ENCODE measurements at regions not wholly inside any gene's neighbourhood (a gene's known extent, or its start where the extent isn't known, plus 50 kb on each side); places are given as distances from the start of the nearest gene placed in this dataset.
"Not testable (repeated sequence)": the region's sequence is repeated elsewhere in the genome, so short reads cannot be mapped to it uniquely, and the experiment has no call there.

DNA sequence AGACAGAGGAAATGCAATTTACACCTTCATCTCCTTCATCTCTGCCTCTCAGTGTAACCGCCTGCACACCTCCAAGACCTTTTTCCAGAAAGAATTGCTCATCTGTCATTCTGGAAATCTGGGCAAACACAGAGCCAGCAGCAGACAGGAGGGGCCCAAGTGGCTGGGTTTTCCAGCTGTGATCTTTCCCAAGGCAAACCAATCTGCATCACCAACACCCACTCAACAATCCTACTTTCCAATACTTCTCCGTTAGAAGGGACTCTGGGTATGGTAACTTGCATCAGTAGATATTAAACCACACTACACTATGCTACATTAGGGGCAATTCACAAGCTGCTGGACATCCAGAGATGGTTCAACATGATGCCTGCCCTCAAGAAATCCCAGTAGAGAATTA, 781.8 kb upstream of the AUTS2 start:
- Mint-ChIP-seq H3K27me3 (ENCODE audit: insufficient read depth) (no peaks in the 10 kb centered on the region), H3K36me3 (ENCODE audit: low read depth) (no peaks in the 10 kb centered on the region), H3K9me3 (peaks cover 23% of the 10 kb centered on the region), H3K27ac (no peak overlapping the region), H3K4me3 (no peak overlapping the region), H3K4me1 (ENCODE audit: low read depth) (no peaks in the 10 kb centered on the region)
- intact Hi-C loops (cut with micrococcal nuclease), result no loop called here
- DNase-seq (ENCODE audit: low spot score), result no peak

DNA sequence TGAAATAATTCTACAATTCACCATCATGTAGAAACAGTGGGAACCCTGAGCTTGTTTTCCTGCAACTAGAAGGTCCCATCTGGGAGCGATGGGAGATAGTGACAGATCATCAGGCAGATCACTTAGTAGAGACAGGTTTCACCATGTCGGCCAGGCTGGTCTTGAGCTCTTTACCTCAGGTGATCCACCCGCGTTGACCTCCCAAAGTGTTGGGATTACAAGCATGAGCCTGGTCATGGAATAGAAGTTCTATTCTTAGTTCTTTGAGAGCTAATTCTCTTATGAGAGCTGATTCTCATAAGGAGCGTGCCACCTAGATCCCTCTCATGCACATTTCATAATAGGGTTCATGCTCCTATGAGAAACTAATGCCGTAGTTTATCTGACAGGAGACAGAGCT, 778.0 kb upstream of the AUTS2 start:
- H3K27me3 Mint-ChIP-seq (ENCODE audit: insufficient read depth), result no peaks in the 10 kb centered on the region
- no peak for DNase-seq (ENCODE audit: low spot score)
- no peak overlapping the region for H3K4me3 Mint-ChIP-seq
- H3K36me3 Mint-ChIP-seq (ENCODE audit: low read depth), result no peaks in the 10 kb centered on the region
- H3K9me3 Mint-ChIP-seq, result peaks cover 30% of the 10 kb centered on the region
- no peaks in the 10 kb centered on the region for H3K4me1 Mint-ChIP-seq (ENCODE audit: low read depth)
- H3K27ac Mint-ChIP-seq, result no peak overlapping the region
- intact Hi-C loops (cut with micrococcal nuclease), result no loop called here

DNA sequence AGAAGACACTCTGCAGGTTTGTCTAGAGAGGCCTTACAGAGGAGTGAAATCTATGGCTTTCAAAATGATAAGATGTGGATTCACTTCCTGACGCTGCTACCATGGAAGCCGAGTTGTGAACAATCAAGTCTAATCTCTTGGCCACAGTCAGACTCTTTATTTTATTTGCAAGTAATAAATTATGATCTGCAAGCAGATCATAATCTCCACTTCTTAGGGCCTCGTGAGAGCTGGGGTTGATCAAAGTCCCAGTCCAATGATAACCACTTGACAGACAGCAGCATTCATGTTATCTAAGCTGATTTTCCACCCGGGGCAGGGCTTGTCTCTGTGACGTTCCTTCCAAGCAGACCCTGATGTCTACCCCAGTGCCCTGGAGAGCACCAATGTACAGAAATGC, 776.4 kb upstream of the AUTS2 start:
- H3K4me1 Mint-ChIP-seq (ENCODE audit: low read depth), result no peaks in the 10 kb centered on the region
- intact Hi-C loops (cut with micrococcal nuclease), result no loop called here
- DNase-seq (ENCODE audit: low spot score), result no peak
- no peak overlapping the region for H3K27ac Mint-ChIP-seq
- no peaks in the 10 kb centered on the region for H3K27me3 Mint-ChIP-seq (ENCODE audit: insufficient read depth)
- no peak overlapping the region for H3K4me3 Mint-ChIP-seq
- H3K36me3 Mint-ChIP-seq (ENCODE audit: low read depth), result no peaks in the 10 kb centered on the region
- H3K9me3 Mint-ChIP-seq, result peaks cover 27% of the 10 kb centered on the region

DNA sequence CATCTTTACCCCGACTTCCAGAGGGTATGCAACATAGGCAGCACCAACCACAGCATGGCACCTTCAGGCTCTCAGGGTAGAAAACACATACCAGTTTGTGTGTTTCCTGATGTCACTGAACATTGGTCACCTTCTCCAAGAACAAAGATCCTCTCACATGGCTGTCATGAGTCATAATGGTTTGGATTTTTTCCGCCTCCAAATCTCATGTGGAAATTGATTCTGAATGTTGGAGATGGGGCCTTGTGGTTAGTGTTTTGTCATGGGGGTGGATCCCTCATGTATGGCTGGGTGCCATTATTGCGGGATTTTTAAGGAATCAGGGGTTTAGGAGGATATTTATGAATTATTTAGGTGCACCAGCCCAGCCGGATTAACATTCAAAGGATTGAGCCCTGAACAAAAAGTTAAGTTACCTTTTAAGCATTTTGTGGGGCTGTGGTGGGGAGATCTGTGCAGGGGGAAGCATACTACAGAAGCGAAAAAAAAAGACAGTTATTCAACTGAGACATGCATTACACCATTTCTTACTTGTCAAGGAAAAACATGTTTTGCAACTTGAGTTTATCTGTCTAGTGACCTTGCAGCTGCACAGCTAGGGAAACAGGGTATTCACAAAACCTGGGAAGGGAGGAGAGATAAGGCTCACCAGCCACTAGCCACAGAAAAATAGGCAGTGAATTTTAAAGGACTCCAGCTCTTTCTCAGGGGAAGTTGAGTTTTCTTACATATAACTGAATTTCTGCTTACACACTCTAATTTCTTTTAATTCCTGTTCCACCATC, 774.1 kb upstream of the AUTS2 start:
- H3K4me1 Mint-ChIP-seq (ENCODE audit: low read depth), result no peaks in the 10 kb centered on the region
- DNase-seq (ENCODE audit: low spot score), result no peak
- no peaks in the 10 kb centered on the region for H3K36me3 Mint-ChIP-seq (ENCODE audit: low read depth)
- H3K27ac Mint-ChIP-seq, result no peak overlapping the region
- H3K9me3 Mint-ChIP-seq, result peaks cover 27% of the 10 kb centered on the region
- H3K4me3 Mint-ChIP-seq, result no peak overlapping the region
- intact Hi-C loops (cut with micrococcal nuclease), result no loop called here
- H3K27me3 Mint-ChIP-seq (ENCODE audit: insufficient read depth), result no peaks in the 10 kb centered on the region

DNA sequence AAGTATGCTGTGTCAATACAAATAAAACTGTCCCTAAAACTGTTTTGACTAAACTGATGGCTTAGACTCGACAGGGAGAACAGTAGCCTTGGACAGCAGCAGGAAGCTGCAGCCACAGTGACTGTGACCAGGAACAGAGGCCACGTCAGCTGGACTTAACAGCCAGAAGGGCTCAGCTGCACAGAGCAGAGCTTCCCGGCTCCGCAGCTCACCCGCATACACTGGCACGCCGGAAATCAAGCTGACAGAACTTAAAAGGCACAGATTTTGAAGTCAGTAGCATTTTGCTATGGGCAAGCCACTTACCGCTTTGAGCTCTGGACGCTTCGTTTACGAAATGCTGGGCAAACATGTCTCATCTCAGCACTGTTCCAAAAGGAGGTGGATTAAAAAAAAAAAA, 769.7 kb upstream of the AUTS2 start:
- Mint-ChIP-seq H3K27ac (no peak overlapping the region), H3K27me3 (ENCODE audit: insufficient read depth) (no peaks in the 10 kb centered on the region), H3K4me3 (no peak overlapping the region), H3K36me3 (ENCODE audit: low read depth) (no peaks in the 10 kb centered on the region), H3K9me3 (peaks cover 43% of the 10 kb centered on the region), H3K4me1 (ENCODE audit: low read depth) (no peaks in the 10 kb centered on the region)
- no peak for DNase-seq (ENCODE audit: low spot score)
- intact Hi-C loops (cut with micrococcal nuclease), result no loop called here

DNA sequence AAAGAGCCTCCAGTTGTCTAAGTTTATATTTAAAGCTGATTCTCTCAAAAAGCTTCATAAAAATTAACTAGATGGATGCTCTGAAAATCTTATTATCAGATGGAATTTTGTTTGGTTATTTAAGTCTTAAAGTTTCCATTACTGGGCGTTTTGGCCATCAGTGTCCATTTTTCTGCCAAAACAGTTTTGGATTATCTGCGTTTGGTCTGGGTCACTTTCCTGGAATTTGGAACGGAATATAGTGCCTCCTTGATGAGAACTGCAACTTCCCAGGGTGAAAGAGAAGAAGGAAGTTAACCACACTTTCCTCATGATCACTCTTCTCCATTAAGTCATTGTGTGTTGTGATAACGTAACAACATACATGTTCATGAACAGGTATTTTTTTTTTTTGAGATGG, 764.9 kb upstream of the AUTS2 start:
- Mint-ChIP-seq H3K4me1 (ENCODE audit: low read depth) (no peaks in the 10 kb centered on the region), H3K36me3 (ENCODE audit: low read depth) (no peaks in the 10 kb centered on the region), H3K9me3 (peaks cover 34% of the 10 kb centered on the region), H3K4me3 (no peak overlapping the region), H3K27ac (no peak overlapping the region), H3K27me3 (ENCODE audit: insufficient read depth) (no peaks in the 10 kb centered on the region)
- no peak for DNase-seq (ENCODE audit: low spot score)
- intact Hi-C loops (cut with micrococcal nuclease), result no loop called here

DNA sequence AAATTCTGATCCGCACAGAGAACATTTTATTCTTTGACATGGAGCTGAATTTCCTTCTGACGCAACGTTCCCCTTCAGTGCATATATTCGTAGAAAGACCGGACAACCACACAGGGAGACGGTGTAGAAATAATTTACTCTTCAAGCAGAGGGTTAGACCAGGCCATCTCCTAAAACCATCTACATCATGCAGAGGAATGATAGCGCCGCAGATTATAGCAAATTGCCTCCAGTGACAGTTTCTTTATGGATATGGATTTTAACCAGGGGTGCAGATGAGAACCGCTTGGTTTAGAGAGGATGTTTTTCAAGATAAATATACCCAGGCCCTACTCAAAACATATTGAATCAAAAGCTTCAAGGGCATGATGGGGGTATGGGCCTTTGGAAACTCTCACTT, 759.3 kb upstream of the AUTS2 start:
- H3K4me1 Mint-ChIP-seq (ENCODE audit: low read depth), result no peaks in the 10 kb centered on the region
- peaks cover 35% of the 10 kb centered on the region for H3K9me3 Mint-ChIP-seq
- H3K36me3 Mint-ChIP-seq (ENCODE audit: low read depth), result no peaks in the 10 kb centered on the region
- DNase-seq (ENCODE audit: low spot score), result no peak
- intact Hi-C loops (cut with micrococcal nuclease), result no loop called here
- no peak overlapping the region for H3K4me3 Mint-ChIP-seq
- H3K27ac Mint-ChIP-seq, result no peak overlapping the region
- no peaks in the 10 kb centered on the region for H3K27me3 Mint-ChIP-seq (ENCODE audit: insufficient read depth)

DNA sequence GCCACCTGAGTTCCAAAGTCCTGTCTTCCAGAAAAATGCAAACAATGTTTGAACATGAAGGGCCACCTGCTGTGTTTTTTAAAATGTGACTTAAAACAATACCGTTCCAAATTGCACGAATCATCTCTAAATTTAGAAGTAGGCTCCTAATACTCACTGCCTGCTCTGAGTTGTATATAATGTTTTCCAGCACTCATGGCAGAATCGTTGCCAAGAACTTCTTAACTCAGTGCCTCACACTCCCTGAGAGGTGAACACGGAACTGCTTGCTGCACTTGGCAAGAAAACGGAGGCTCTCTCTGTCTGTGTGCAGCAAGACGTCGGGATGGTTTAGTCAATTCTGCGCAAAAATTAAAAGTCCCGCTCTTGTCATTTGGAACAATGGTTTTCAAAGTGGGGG, 757.3 kb upstream of the AUTS2 start:
- no peak for DNase-seq (ENCODE audit: low spot score)
- Mint-ChIP-seq H3K9me3 (peaks cover 47% of the 10 kb centered on the region), H3K4me1 (ENCODE audit: low read depth) (no peaks in the 10 kb centered on the region), H3K27ac (no peak overlapping the region), H3K27me3 (ENCODE audit: insufficient read depth) (no peaks in the 10 kb centered on the region), H3K4me3 (no peak overlapping the region), H3K36me3 (ENCODE audit: low read depth) (no peaks in the 10 kb centered on the region)
- intact Hi-C loops (cut with micrococcal nuclease), result no loop called here

DNA sequence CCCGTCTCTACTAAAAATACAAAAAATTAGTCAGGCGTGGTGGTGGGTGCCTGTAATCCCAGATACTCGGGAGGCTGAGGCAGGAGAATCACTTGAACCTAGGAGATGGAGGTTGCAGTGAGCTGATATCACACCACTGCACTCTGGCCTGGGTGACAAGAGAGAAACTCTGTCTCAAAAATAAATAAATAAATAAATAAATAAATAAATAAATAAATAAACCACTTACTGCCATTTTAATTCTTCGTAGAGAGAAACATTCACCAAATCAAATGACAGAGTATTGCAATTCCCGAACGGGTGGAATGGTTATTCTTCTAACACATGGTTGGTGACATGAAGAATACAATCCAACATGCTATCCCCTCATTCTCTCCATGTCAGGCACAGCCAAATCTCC, 754.3 kb upstream of the AUTS2 start:
- intact Hi-C loops (cut with micrococcal nuclease); H3K27me3 Mint-ChIP-seq (ENCODE audit: insufficient read depth); H3K4me3 Mint-ChIP-seq; H3K27ac Mint-ChIP-seq; DNase-seq (ENCODE audit: low spot score); H3K36me3 Mint-ChIP-seq (ENCODE audit: low read depth); H3K4me1 Mint-ChIP-seq (ENCODE audit: low read depth): not testable (repeated sequence)
- peaks cover 43% of the 10 kb centered on the region for H3K9me3 Mint-ChIP-seq

DNA sequence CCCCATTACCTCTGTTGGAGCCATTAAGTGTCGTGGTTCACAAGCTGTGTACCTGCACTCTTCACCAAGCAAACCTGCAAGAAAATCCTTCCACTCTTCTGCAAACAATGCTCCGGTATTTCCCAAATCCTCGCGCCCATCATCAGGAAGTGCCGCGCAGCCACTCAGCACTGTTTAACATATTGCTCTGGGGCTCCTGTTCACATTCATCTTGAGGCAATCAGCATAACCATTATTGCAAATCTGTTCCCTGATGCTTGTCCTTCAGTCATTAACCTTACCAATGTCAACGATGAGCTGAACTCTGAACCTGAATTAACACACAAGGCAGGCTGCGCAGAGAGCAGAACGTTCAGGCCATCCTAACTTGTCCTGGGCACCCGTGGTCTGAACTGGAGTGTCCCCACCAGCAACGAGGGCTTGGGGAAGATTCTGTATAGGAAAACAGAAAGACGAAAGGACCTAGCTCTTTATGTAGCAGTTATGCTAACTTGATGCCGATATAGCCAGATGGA, 751.4 kb upstream of the AUTS2 start:
- no peak for DNase-seq (ENCODE audit: low spot score)
- no peak overlapping the region for H3K27ac Mint-ChIP-seq
- H3K4me3 Mint-ChIP-seq, result no peak overlapping the region
- H3K4me1 Mint-ChIP-seq (ENCODE audit: low read depth), result no peaks in the 10 kb centered on the region
- intact Hi-C loops (cut with micrococcal nuclease), result no loop called here
- H3K36me3 Mint-ChIP-seq (ENCODE audit: low read depth), result no peaks in the 10 kb centered on the region
- H3K9me3 Mint-ChIP-seq, result peaks cover 40% of the 10 kb centered on the region
- no peaks in the 10 kb centered on the region for H3K27me3 Mint-ChIP-seq (ENCODE audit: insufficient read depth)

DNA sequence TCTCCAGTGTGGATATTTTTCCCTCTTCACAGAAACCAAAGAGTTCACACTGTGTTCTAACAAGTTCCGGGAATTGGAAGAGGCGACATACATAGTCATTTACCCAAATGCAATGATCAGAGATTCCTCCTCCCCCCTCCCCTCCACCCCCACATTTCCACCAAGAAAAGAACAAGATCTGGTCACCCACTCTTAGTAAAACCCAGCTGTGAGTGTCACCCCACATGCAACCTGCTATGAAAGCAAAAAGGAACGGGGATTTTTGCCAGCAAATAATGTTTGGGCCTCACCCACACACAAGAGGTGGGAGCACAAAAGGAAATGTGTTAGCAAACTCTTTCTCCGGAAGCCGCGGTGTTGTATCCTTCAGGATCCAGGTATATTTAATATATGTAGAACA, 745.0 kb upstream of the AUTS2 start:
- Mint-ChIP-seq H3K4me1 (ENCODE audit: low read depth) (no peaks in the 10 kb centered on the region), H3K36me3 (ENCODE audit: low read depth) (no peaks in the 10 kb centered on the region), H3K27ac (no peak overlapping the region), H3K9me3 (peaks cover 20% of the 10 kb centered on the region), H3K4me3 (no peak overlapping the region), H3K27me3 (ENCODE audit: insufficient read depth) (no peaks in the 10 kb centered on the region)
- DNase-seq (ENCODE audit: low spot score), result no peak
- intact Hi-C loops (cut with micrococcal nuclease), result no loop called here

DNA sequence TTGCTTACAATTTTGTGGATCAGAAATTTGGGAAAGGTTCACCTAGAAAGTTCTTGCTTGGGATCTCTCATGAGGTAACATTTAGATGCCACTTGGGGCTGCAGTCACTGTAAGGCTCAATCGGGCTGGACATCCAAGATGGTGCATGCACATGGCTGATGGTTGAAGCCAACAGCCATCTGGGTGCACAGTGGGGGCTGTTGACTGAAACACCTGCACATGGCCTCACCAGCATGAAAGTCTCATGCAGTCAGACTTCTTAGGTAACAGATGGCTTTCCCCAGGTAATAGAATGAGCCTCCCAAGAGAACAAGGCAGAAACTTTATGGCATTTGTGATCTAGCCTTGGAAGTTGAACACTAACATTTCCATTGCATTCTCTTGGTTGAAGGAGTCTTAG, 740.7 kb upstream of the AUTS2 start:
- Mint-ChIP-seq H3K36me3 (ENCODE audit: low read depth) (no peaks in the 10 kb centered on the region), H3K9me3 (peaks cover 33% of the 10 kb centered on the region), H3K27me3 (ENCODE audit: insufficient read depth) (no peaks in the 10 kb centered on the region), H3K4me3 (no peak overlapping the region), H3K4me1 (ENCODE audit: low read depth) (no peaks in the 10 kb centered on the region), H3K27ac (no peak overlapping the region)
- no peak for DNase-seq (ENCODE audit: low spot score)
- intact Hi-C loops (cut with micrococcal nuclease), result no loop called here

DNA sequence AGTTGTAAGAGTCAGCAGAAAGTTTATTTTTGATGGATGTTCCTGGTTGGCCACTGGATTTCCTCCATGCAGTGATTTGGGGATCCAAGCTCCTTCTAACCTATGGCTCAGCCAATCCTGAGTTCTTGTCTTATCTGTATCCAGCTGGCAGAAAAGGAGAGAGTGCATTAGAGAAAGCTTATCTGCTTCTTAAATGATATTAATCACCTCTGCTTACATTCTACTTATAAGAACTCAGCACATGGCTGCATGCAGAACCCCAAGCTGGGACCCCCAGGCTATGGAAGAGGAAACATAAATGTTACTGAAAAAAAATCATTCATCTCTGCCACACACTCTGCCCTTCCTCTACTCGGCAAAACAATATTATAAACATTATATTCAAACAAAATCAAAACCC, 739.8 kb upstream of the AUTS2 start:
- H3K9me3 Mint-ChIP-seq, result peaks cover 32% of the 10 kb centered on the region
- no peak overlapping the region for H3K27ac Mint-ChIP-seq
- no peaks in the 10 kb centered on the region for H3K4me1 Mint-ChIP-seq (ENCODE audit: low read depth)
- no peak overlapping the region for H3K4me3 Mint-ChIP-seq
- no peak for DNase-seq (ENCODE audit: low spot score)
- H3K36me3 Mint-ChIP-seq (ENCODE audit: low read depth), result no peaks in the 10 kb centered on the region
- intact Hi-C loops (cut with micrococcal nuclease), result no loop called here
- H3K27me3 Mint-ChIP-seq (ENCODE audit: insufficient read depth), result no peaks in the 10 kb centered on the region

DNA sequence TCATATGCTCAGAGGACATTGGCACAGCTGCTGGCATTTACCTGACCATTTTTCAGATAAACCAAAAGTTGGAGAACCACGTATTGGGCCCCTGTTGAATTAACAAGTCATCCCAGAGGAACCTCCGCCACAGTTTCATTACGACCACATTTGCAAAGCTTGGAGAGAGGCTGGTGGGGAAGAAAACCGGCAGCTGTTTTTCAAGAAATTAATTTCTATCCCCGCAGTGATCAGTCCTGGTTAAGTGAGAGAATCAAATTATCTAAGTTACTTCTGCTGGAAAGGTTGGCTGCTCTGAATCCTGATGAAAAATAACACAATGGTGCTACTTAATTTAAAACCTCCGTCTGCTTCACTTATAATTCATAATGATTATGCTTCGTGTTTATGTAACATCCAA, 737.1 kb upstream of the AUTS2 start:
- Mint-ChIP-seq H3K9me3 (peaks cover 17% of the 10 kb centered on the region), H3K4me1 (ENCODE audit: low read depth) (no peaks in the 10 kb centered on the region)
- intact Hi-C loops (cut with micrococcal nuclease), result no loop called here

More for the DNA sequence above, 737.1 kb upstream of the AUTS2 start:
- H3K4me3 Mint-ChIP-seq, result no peak overlapping the region
- no peaks in the 10 kb centered on the region for H3K36me3 Mint-ChIP-seq (ENCODE audit: low read depth)
- no peak for DNase-seq (ENCODE audit: low spot score)
- no peaks in the 10 kb centered on the region for H3K27me3 Mint-ChIP-seq (ENCODE audit: insufficient read depth)
- no peak overlapping the region for H3K27ac Mint-ChIP-seq

Data from activated T-helper 1 cell treated with anti-CD3 and anti-CD28 coated beads, Interleukin-12 subunit alpha, Interleukin-12 subunit beta, Interleukin-2, Interleukin-4 antibody, amounts not matched to agents 30 ng/mL and 10 ng/mL and 1 ng/mL, durations not matched to agents 14 hours and 24 hours and 36 hours (primary cell).